ENCODE measurements at regions not wholly inside any gene's neighbourhood (a gene's known extent, or its start where the extent isn't known, plus 50 kb on each side); places are given as distances from the start of the nearest gene placed in this dataset.

- WGBS (ENCODE audit: low lambda C conversion rate): 0% methylated on average over 2 of the region's 2 CpGs
- no peaks in the 10 kb centered on the region for H3K79me2 ChIP-seq (ENCODE audit: insufficient read depth, low read length)
- no peak overlapping the region for H2AFZ ChIP-seq (ENCODE audit: low read length)
- H3K4me2 ChIP-seq (ENCODE audit: low read depth, low read length): no peak overlapping the region
- H3K27me3 ChIP-seq (ENCODE audit: control insufficient read depth in 1 of 2, insufficient read depth in 2 of 2, low read length in 2 of 2): no peaks in the 10 kb centered on the region
- no peak for FAIRE-seq
- no peaks in the 10 kb centered on the region for H4K20me1 ChIP-seq (ENCODE audit: insufficient read depth, low read length)
- ATAC-seq: peak; percentile 45; the same call in 2 of the 3 replicates
- no peak overlapping the region for H3K4me3 ChIP-seq (replicated peaks in 1 of 3; ENCODE audit: insufficient read depth in 1 of 3, low read depth in 2 of 3, low read length in 3 of 3)
- no TSS peak for BruUV-seq (replicated peaks)
- ChIA-PET CTCF (ENCODE audit: low intra/inter-chr PET ratio, low total read pairs) (no interaction called here), POLR2A (no interaction called here)
- no peak overlapping the region for H3K27ac ChIP-seq (ENCODE audit: extremely low read length, insufficient read depth, low read length)
- no peaks in the 10 kb centered on the region for H3K36me3 ChIP-seq (replicated peaks in 1 of 2; ENCODE audit: control insufficient read depth in 1 of 2, insufficient read depth in 2 of 2, low read length in 2 of 2)
- intact Hi-C loops (cut with micrococcal nuclease; ENCODE audit: unreplicated experiment) (no loop called here), in situ Hi-C loops (cut with HindIII; ENCODE audit: extremely low pct_ligation_motif_present, low pct_unique_long_range_greater_than_20kb) (no loop called here)
- H3K4me1 ChIP-seq (ENCODE audit: insufficient read depth, low read length): peaks cover 19% of the 10 kb centered on the region
- peak; percentile 3 for DNase-seq (ENCODE audit: low spot score)
- no peak overlapping the region for H3K9ac ChIP-seq (ENCODE audit: insufficient read depth, low read depth, low read length)
- H3K9me3 ChIP-seq (ENCODE audit: low read length): no peaks in the 10 kb centered on the region
- TF ChIP-seq THYN1 (CRISPR knock-in tag; IDR thresholded peaks at IDR 0.05; ENCODE audit: borderline replicate concordance, low read depth): no peak
- no peak for TF ChIP-seq ARID5B (CRISPR knock-in tag; IDR thresholded peaks at IDR 0.05)
- TF ChIP-seq CEBPB (IDR thresholded peaks at IDR 0.05; ENCODE audit: borderline replicate concordance, low read depth, low read length): 0 out of 2 replicates have a peak, but pooled peaks have one; percentile 1
- no peak for TF ChIP-seq HES4 (CRISPR knock-in tag; IDR thresholded peaks at IDR 0.05; ENCODE audit: borderline replicate concordance)
- TF ChIP-seq ZNF44 (CRISPR knock-in tag; IDR thresholded peaks at IDR 0.05): no peak
- TF ChIP-seq IKZF4 (CRISPR knock-in tag; IDR thresholded peaks at IDR 0.05; ENCODE audit: borderline replicate concordance, low read depth, not compliant biosample characterization): no peak
- TF ChIP-seq HNF4G (IDR thresholded peaks at IDR 0.05; ENCODE audit: borderline replicate concordance, low read depth, low read length): 0 out of 2 replicates have a peak, but pooled peaks have one; percentile 20
- TF ChIP-seq HNF4G (CRISPR knock-in tag; IDR thresholded peaks at IDR 0.05; ENCODE audit: borderline replicate concordance, low read depth): no peak
- no peak for TF ChIP-seq CHCHD3 (CRISPR knock-in tag; IDR thresholded peaks at IDR 0.05)
- no peak for TF ChIP-seq SMAD9 (CRISPR knock-in tag; IDR thresholded peaks at IDR 0.05)
- 0 out of 2 replicates have a peak, but pooled peaks have one; percentile 31 for TF ChIP-seq HNF1A (IDR thresholded peaks at IDR 0.05; ENCODE audit: low read depth)
- no peak for TF ChIP-seq HNF1A (CRISPR knock-in tag; IDR thresholded peaks at IDR 0.05; ENCODE audit: borderline replicate concordance)
- TF ChIP-seq POGZ (CRISPR knock-in tag; IDR thresholded peaks at IDR 0.05): no peak
- TF ChIP-seq DMAP1 (CRISPR knock-in tag; IDR thresholded peaks at IDR 0.05): no peak
- 0 out of 2 replicates have a peak, but pooled peaks have one; percentile 17 for TF ChIP-seq SOX5 (CRISPR knock-in tag; IDR thresholded peaks at IDR 0.05; ENCODE audit: borderline replicate concordance)
- no peak for TF ChIP-seq TCF12 (IDR thresholded peaks at IDR 0.05)
- no peak for TF ChIP-seq TCF12 (CRISPR knock-in tag; IDR thresholded peaks at IDR 0.05)
Observed at GRCh38 chrX:7640392-7640791, 202.6 kb upstream of the VCX start.

All from HepG2 (cell line).